NOMO-1 treated with DMSO at 0.1 percent for 48 hours (cell line): ENCODE measurements at regions not wholly inside any gene's neighbourhood (a gene's known extent, or its start where the extent isn't known, plus 50 kb on each side); places are given as distances from the start of the nearest gene placed in this dataset.

Source experiments
- DNase-seq: peaks from one replicate; lab custom pipeline; 2025; ENCODE audit not compliant: unreplicated experiment; lab: John Stamatoyannopoulos, UW

- DNase-seq = no peak
Measured at GRCh38 chr9:96044401-96044800, 168.9 kb downstream of the ERCC6L2 start.

- no peak for DNase-seq
Measured at GRCh38 chr9:96040591-96041461, 165.3 kb downstream of the ERCC6L2 start.

- DNase-seq = no peak
Measured at GRCh38 chr9:96038914-96039313, 163.4 kb downstream of the ERCC6L2 start.

- DNase-seq = no peak
Measured at GRCh38 chr9:96038271-96038670, 162.8 kb downstream of the ERCC6L2 start.

GRCh38 chr9:96034553-96035122, 159.1 kb downstream of the ERCC6L2 start:
- no peak for DNase-seq

- DNase-seq = no peak
Measured at GRCh38 chr9:96033896-96034295, 158.4 kb downstream of the ERCC6L2 start.

- no peak for DNase-seq
Measured at GRCh38 chr9:96031916-96032534, 156.5 kb downstream of the ERCC6L2 start.

- no peak for DNase-seq
Measured at GRCh38 chr9:96031366-96031824, 155.9 kb downstream of the ERCC6L2 start.

- DNase-seq = no peak
Measured at GRCh38 chr9:96029722-96030530, 154.4 kb downstream of the ERCC6L2 start.

- DNase-seq = no peak
Measured at GRCh38 chr9:96027251-96028131, 152.0 kb downstream of the ERCC6L2 start.

- no peak for DNase-seq
Measured at GRCh38 chr9:96026655-96027213, 151.2 kb downstream of the ERCC6L2 start.

- DNase-seq = no peak
Measured at GRCh38 chr9:96025995-96026602, 150.6 kb downstream of the ERCC6L2 start.

- DNase-seq = no peak
Measured at GRCh38 chr9:96023486-96023885, 148.0 kb downstream of the ERCC6L2 start.

GRCh38 chr9:96022445-96023051, 147.1 kb downstream of the ERCC6L2 start:
- DNase-seq = no peak

GRCh38 chr9:96021551-96022444, 146.3 kb downstream of the ERCC6L2 start:
- peak; percentile 5 for DNase-seq

GRCh38 chr9:96020792-96021550, 145.5 kb downstream of the ERCC6L2 start:
- DNase-seq = peak; percentile 21

GRCh38 chr9:96020300-96020791, 144.9 kb downstream of the ERCC6L2 start:
- no peak for DNase-seq
